ENCODE measurements at regions not wholly inside any gene's neighbourhood (a gene's known extent, or its start where the extent isn't known, plus 50 kb on each side); places are given as distances from the start of the nearest gene placed in this dataset.
"Not testable (repeated sequence)": the region's sequence is repeated elsewhere in the genome, so short reads cannot be mapped to it uniquely, and the experiment has no call there.

DNA sequence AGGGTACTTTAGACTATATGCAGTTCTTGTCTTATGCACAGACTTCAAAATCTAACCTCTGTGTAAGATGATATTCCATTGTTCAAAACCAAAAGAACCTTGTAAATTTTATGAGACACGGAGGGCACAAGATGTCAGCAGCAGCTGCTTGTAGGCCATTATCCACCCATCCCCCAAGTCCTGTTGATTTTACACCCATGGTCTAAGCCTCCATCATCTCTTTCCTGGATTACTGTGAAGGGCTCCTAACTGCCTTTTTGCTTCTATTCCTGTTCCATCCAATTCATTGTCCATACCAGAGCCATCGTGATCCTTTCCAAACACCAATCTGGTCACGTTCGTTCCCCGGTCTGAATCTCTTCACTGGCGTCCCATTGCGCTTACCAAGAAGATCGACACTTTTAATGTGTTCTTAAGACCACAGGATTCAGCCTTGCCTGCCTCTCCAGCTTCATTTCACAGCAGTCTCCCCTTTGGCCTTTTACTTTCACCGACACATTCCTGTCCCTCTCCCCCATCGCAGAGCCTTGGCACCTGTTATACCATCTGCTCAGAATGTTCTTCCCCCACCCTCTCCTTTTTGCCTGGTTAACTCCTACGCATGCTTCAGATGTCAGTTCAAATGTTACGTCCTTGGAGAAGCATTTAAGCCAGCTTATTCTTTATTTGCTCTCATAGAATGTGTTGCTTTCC lies 107.3 kb upstream of the POU3F1 start:
- intact Hi-C loops (cut with micrococcal nuclease), result no loop called here
- Mint-ChIP-seq H3K27me3 (peaks cover 16% of the 10 kb centered on the region), H3K9me3 (peaks cover 8% of the 10 kb centered on the region), H3K4me1 (ENCODE audit: low read depth) (no peaks in the 10 kb centered on the region), H3K27ac (no peak overlapping the region), H3K36me3 (no peaks in the 10 kb centered on the region), H3K4me3 (no peak overlapping the region)
- ChIA-PET POLR2A (no interaction called here), CTCF (no interaction called here)
- DNase-seq, result no peak

DNA sequence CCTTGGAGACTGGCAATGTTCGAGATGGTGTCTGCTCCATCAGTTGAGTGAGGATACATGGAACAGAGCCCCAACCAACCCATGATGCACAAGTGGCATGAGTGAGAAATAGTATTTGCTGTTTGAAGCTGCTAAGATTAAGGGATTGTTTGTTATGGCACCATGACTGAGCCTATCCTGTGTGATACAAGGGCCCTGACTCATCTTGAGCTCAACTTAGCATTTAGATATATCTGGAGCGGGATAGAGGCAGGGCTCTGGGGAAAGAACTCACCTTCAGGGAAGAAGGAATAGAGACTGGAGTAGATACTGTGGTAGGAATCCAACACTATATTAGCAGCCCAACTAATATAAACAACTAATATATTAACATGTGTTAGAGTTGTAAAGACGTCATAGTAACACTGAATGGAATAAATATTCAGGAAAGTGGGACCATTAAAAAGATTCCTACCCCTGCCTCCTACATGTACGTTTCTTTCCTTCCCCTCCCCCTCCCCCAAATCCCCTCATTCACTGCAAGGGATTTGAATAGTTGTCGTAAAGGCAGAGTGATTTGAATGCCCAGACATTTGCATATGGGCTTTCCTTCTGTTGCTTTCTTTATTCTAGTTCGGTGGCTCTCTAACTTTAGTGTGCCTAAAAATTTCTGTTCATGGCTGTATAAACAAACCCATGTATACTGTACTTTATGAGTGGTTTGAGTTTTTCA lies 106.6 kb upstream of the POU3F1 start:
- intact Hi-C loops (cut with micrococcal nuclease), result no loop called here
- Mint-ChIP-seq H3K27me3 (peaks cover 19% of the 10 kb centered on the region), H3K4me1 (ENCODE audit: low read depth) (no peaks in the 10 kb centered on the region), H3K9me3 (peaks cover 8% of the 10 kb centered on the region), H3K27ac (no peak overlapping the region), H3K36me3 (no peaks in the 10 kb centered on the region), H3K4me3 (no peak overlapping the region)
- CTCF ChIA-PET, result interaction anchor here (0.9 kb wide), 1 partner anchor 127 kb away, joined by 3 read pairs; no protein-coding TSS in a partner anchor
- no peak for DNase-seq
- POLR2A ChIA-PET, result no interaction called here

DNA sequence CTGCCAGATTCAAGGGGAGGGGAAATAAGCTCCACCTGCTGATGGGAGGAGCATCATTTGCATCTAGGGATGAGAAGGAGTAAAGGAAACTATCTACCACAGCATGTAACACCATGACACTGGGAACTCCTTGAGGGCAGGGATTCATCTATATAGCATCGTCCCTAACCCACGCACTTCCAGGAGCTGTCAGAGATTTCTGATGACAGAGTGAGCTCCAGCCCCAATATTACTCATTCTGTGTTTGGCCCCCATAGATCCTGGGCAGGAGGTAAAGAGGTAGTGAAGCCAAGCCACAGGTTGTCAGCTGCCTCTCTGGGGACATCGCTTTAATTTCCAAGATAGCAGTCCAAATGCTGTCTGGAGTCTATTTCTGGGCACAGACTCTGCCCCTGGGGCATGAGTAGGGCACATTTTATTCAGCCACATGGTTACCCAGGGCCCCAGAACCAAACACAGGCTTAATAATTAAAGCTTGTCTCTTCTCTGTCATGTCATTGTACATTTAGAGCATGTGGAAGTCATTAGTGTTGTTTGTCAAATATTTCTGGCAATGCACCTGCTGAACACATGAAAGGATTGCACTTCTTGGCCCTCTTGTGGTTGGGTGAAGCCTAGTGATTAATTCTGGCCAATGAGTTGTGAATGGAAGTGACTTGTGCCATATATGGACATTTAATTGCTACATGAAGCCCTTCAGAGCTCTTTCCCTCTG lies 105.9 kb upstream of the POU3F1 start:
- no peak for DNase-seq
- Mint-ChIP-seq H3K9me3 (peaks cover 8% of the 10 kb centered on the region), H3K4me3 (no peak overlapping the region), H3K4me1 (ENCODE audit: low read depth) (no peaks in the 10 kb centered on the region), H3K27me3 (peaks cover 20% of the 10 kb centered on the region), H3K27ac (no peak overlapping the region), H3K36me3 (no peaks in the 10 kb centered on the region)
- intact Hi-C loops (cut with micrococcal nuclease), result no loop called here
- ChIA-PET POLR2A (no interaction called here), CTCF (interaction anchor here (0.9 kb wide), 1 partner anchor 126 kb away, joined by 3 read pairs; no protein-coding TSS in a partner anchor)

DNA sequence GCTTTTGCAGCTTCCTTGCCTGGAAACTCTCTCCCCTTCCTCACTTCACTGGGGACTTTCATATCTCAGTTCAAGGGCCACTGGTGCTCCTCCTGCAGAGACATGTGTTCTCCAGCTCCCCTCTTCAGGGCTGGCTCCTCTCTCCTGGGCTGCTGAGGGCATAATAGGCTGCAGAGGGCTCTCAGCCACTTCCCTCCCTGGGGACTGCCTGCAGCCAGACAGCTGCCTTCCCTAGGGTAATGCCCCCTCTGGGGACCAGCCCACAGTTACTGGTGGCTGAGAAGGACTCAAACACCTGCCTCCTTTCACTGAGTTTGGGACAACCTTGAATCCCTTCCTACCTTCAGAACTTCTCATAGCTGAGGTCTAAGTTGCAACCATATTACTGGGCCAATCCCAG lies 104.8 kb upstream of the POU3F1 start:
- no peaks in the 10 kb centered on the region for H3K36me3 Mint-ChIP-seq
- no peaks in the 10 kb centered on the region for H3K4me1 Mint-ChIP-seq (ENCODE audit: low read depth)
- intact Hi-C loops (cut with micrococcal nuclease), result no loop called here
- H3K27me3 Mint-ChIP-seq, result peaks cover 20% of the 10 kb centered on the region
- H3K27ac Mint-ChIP-seq, result no peak overlapping the region
- peaks cover 8% of the 10 kb centered on the region for H3K9me3 Mint-ChIP-seq
- POLR2A ChIA-PET, result no interaction called here
- DNase-seq, result no peak
- CTCF ChIA-PET, result no interaction called here
- no peak overlapping the region for H3K4me3 Mint-ChIP-seq

DNA sequence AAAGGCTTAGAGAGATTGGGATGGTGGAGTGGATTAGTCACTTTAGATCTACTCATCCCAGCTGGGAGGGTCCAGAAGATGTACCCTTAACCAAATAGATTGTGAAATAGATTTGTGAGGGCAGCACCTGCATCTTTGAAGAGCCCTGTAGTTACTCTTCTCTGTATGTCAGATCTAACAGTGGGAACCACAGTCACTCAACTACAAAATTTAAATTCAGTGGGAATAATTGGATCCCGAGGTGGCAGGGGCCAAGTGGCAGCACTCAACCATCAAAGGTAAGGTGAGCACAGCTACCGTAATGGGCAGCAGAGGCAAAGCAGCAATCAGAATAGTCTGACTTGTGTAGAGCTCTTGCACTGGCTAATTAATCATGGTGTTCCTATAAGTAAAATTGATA lies 99.5 kb upstream of the POU3F1 start:
- DNase-seq; H3K36me3 Mint-ChIP-seq; H3K27ac Mint-ChIP-seq; H3K4me1 Mint-ChIP-seq (ENCODE audit: low read depth); intact Hi-C loops (cut with micrococcal nuclease); H3K9me3 Mint-ChIP-seq; H3K4me3 Mint-ChIP-seq; CTCF ChIA-PET; POLR2A ChIA-PET: not testable (repeated sequence)
- H3K27me3 Mint-ChIP-seq, result peaks cover 32% of the 10 kb centered on the region

DNA sequence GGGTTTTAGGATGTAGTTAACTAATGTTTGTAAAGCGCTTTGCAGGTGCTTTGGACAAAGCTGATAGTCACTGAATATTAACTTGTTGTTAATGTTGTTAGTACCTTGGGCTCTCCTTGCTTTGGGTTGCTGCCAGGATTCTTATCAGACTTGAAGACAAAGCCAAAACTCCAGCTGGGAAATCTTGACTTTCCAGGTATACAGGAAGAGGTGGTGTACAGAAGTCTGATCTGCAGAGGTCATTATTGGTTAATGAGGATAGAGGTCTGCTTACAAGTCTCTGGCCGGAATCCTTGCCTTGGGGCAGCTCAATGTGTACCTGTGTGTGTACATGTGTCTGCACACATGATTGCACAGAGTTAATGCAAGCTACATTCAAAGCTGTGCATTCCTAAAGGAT lies 96.0 kb upstream of the POU3F1 start:
- H3K27ac Mint-ChIP-seq, result no peak overlapping the region
- intact Hi-C loops (cut with micrococcal nuclease), result no loop called here
- H3K4me3 Mint-ChIP-seq, result no peak overlapping the region
- DNase-seq, result no peak
- peaks cover 8% of the 10 kb centered on the region for H3K9me3 Mint-ChIP-seq
- H3K4me1 Mint-ChIP-seq (ENCODE audit: low read depth), result no peaks in the 10 kb centered on the region
- no peaks in the 10 kb centered on the region for H3K36me3 Mint-ChIP-seq
- ChIA-PET CTCF (no interaction called here), POLR2A (no interaction called here)
- peaks cover 52% of the 10 kb centered on the region for H3K27me3 Mint-ChIP-seq

DNA sequence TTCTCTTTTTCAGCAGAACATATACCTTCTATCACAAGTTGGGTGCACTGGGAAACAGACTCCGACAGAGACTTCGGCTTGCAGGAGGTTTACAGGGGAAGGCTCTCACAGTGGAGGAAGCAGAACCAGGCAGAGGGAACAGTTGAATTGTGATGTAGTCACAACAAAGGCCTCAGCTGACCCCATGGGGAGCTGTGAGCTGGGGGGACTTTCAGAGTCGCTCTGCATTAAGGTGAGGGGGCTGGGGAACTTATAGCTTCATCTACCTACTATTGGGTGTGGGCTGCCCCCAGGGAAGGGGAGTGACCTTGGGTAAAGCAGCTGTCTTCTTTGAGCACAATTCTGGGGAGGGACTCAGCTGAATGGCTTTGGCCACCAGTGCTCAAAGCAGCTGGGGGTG lies 94.9 kb upstream of the POU3F1 start:
- POLR2A ChIA-PET, result no interaction called here
- no peak overlapping the region for H3K27ac Mint-ChIP-seq
- H3K36me3 Mint-ChIP-seq, result no peaks in the 10 kb centered on the region
- no peak for DNase-seq
- peaks cover 8% of the 10 kb centered on the region for H3K9me3 Mint-ChIP-seq
- peaks cover 63% of the 10 kb centered on the region for H3K27me3 Mint-ChIP-seq
- CTCF ChIA-PET, result no interaction called here
- H3K4me1 Mint-ChIP-seq (ENCODE audit: low read depth), result no peaks in the 10 kb centered on the region
- intact Hi-C loops (cut with micrococcal nuclease), result no loop called here
- H3K4me3 Mint-ChIP-seq, result no peak overlapping the region

DNA sequence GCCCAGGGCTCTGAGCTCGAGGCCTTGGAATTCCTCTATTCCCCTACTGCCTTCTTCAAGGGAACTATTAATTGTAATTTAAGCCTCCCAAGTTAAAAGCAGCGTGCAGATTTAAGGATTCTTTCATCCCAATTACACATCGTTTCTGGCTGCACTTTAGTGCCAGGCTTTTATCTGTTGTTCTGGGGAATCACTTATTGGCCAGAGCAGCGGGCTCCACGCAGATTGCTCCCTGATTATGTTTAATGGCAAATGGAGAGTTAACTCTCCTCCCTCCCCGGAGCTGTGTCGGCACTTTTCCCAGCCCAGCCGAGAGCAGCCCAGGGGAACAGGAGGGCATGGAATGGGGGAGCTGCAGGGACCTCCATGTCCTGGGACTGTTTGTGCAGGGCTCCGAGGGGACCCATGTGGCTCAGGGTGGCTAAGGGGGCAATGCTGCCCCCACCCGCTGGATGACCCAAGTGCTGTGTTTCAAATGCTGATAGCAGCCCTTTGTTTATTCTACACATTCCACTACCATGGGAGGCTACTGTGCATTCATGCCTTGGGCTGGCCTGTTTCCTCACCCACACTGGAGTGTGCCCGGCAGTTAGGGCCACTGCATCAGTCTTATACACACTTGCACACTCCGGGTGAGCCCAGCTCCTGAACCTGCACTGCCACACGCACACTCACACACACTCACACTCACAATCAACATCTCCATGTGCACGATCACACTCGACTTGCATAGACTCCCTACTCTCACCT lies 93.3 kb upstream of the POU3F1 start:
- H3K4me1 Mint-ChIP-seq (ENCODE audit: low read depth), result no peaks in the 10 kb centered on the region
- CTCF ChIA-PET, result no interaction called here
- POLR2A ChIA-PET, result no interaction called here
- H3K27me3 Mint-ChIP-seq, result peaks cover 72% of the 10 kb centered on the region
- H3K27ac Mint-ChIP-seq, result no peak overlapping the region
- intact Hi-C loops (cut with micrococcal nuclease), result no loop called here
- H3K36me3 Mint-ChIP-seq, result no peaks in the 10 kb centered on the region
- no peak for DNase-seq
- no peak overlapping the region for H3K4me3 Mint-ChIP-seq
- no peaks in the 10 kb centered on the region for H3K9me3 Mint-ChIP-seq

DNA sequence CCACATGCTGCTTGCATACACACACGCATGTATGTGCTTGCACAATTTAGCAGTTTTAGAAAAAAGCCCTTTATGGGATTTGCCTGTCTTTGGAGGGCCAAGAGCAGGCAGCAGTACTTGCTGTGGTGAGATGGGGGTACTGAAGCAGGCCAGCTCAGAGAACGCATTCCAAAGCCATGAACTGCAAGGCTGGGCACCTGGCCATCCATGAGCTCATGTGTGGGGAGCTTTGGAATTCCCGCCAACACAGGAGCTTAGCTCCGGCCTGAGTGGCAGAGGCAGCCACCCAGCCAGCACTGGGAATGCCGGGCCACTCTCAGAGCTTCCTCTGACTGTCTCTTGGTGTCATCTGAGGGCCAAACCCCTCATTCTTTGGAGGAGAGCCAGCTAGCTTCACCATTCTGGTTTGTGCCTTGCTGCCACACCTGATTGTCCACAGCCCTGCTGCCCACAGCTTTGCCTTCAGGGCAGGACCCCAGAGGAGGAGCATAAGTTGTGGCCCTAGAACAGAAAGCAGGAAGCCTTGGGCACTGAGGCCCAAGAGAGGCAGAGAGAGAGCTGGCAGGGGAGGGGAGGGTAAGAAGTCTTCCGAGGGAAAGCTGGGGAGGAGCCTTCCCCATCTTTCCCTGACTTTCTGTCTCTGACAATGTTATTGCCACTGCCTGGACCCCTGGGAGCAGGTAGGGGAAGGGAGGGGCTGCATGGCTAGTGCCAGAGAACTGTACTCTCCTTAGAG lies 92.1 kb upstream of the POU3F1 start:
- CTCF ChIA-PET, result no interaction called here
- no peaks in the 10 kb centered on the region for H3K36me3 Mint-ChIP-seq
- H3K9me3 Mint-ChIP-seq, result no peaks in the 10 kb centered on the region

DNA sequence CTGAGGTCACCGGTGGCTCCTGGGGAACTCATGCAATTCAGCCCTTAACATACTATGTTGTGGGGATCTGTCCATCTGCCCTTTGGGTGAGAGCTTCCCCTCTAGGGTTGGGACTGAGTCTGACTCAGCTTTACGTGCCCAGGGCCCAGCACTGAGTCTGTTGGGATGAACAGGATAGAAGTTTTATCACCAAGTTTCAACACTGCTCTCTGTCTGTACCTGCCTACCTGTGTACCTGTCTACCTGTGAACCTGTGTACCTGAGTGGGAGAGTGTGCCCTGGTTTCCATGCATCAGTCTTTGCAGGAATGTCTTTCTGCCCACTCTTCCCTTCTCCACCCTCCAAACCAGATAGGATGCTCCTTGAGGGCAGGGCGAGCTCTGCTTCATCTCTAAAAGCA lies 90.6 kb upstream of the POU3F1 start:
- H3K27me3 Mint-ChIP-seq, result peaks cover 70% of the 10 kb centered on the region
- no peaks in the 10 kb centered on the region for H3K36me3 Mint-ChIP-seq
- no peak for DNase-seq
- H3K4me3 Mint-ChIP-seq, result no peak overlapping the region
- intact Hi-C loops (cut with micrococcal nuclease), result no loop called here
- H3K9me3 Mint-ChIP-seq, result no peaks in the 10 kb centered on the region
- H3K27ac Mint-ChIP-seq, result no peak overlapping the region
- no peaks in the 10 kb centered on the region for H3K4me1 Mint-ChIP-seq (ENCODE audit: low read depth)
- CTCF ChIA-PET, result no interaction called here
- POLR2A ChIA-PET, result no interaction called here

More for the DNA sequence above, 92.1 kb upstream of the POU3F1 start:
- Mint-ChIP-seq H3K27ac (no peak overlapping the region), H3K4me3 (no peak overlapping the region), H3K27me3 (peaks cover 75% of the 10 kb centered on the region), H3K4me1 (ENCODE audit: low read depth) (no peaks in the 10 kb centered on the region)
- intact Hi-C loops (cut with micrococcal nuclease), result no loop called here
- POLR2A ChIA-PET, result no interaction called here
- no peak for DNase-seq

DNA sequence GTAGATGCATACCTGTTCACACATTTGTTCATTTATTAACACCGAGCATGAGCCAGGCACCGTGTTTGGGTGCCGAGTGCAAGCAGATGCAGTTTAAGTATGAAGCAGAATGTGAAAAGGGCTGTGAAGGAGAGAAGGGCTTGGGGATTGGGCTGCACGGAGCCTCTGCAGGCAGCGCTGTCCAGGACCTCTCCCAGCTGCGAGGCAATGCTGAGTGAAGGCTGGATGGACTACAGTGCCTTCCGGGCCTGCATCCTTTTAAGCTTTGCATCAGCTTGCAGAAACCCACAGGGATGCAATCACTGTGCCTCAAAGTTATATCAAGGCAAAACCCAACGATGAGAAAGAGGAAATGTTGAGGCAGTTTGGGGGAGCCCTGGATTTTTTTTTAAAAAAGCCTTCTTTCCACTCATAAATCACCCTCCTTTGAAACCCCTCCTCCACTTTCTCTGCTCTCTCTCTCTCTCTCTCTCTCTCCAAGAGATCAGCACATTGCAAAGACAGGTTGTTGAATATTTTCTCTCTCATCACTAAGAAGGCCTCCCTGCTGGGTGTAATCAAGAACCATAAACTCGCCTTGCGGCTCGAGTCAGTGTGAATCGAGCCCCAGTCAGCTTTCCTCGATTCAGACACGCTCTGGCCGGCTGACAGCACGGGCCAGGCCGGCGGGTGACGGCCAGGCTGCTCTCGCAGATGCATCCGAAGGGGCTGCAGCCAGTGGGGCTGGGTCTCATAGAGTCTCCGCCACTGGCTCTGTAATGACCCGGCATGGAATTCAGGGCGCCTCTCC lies 89.2 kb upstream of the POU3F1 start:
- no peak overlapping the region for H3K27ac Mint-ChIP-seq
- POLR2A ChIA-PET, result no interaction called here

More for the DNA sequence above, 89.2 kb upstream of the POU3F1 start:
- Mint-ChIP-seq H3K9me3 (no peaks in the 10 kb centered on the region), H3K4me1 (ENCODE audit: low read depth) (peaks cover 3% of the 10 kb centered on the region), H3K27me3 (peaks cover 70% of the 10 kb centered on the region), H3K4me3 (no peak overlapping the region), H3K36me3 (no peaks in the 10 kb centered on the region)
- intact Hi-C loops (cut with micrococcal nuclease), result no loop called here
- DNase-seq, result no peak
- CTCF ChIA-PET, result no interaction called here

Data from activated CD4-positive, alpha-beta memory T cell treated with anti-CD3 and anti-CD28 coated beads for 36 hours (primary cell).